Mesodermal cell (in vitro differentiated cells): ENCODE measurements at regions not wholly inside any gene's neighbourhood (a gene's known extent, or its start where the extent isn't known, plus 50 kb on each side); places are given as distances from the start of the nearest gene placed in this dataset.

Source experiments
- H3K27ac ChIP-seq: 2 replicates; pipeline ENCODE4 v1.7.0; 2013; ENCODE audit warnings: mild to moderate bottlenecking, low read depth, low read length, moderate library complexity; ENCODE audit not compliant: severe bottlenecking
- H3K36me3 ChIP-seq: 2 replicates; pipeline ENCODE4 v1.7.1; 2013; ENCODE audit warnings: mild to moderate bottlenecking, low read length, moderate library complexity; ENCODE audit not compliant: control insufficient read depth, insufficient read depth
- H3K4me1 ChIP-seq: one replicate; pipeline ENCODE4 v1.7.1; 2013; ENCODE audit warnings: mild to moderate bottlenecking, low read length; ENCODE audit not compliant: insufficient read depth, control insufficient read depth, poor library complexity, severe bottlenecking
- H3K4me3 ChIP-seq: 2 replicates; pipeline ENCODE4 v1.7.0; 2013; ENCODE audit warnings: low read length, control low read depth, mild to moderate bottlenecking; ENCODE audit not compliant: insufficient read depth, poor library complexity, severe bottlenecking; ENCODE audit errors: extremely low read depth
- H3K9me3 ChIP-seq: 2 replicates; pipeline ENCODE4 v1.7.1; 2013; ENCODE audit warnings: mild to moderate bottlenecking, low read length, moderate library complexity; ENCODE audit not compliant: control insufficient read depth
- WGBS, 2 experiments: methylation state at CpG; one replicate each; pipeline ENCODE4 v1.1.5; 2013; ENCODE audit warnings: missing lambda C conversion rate in 2 of 2; ENCODE audit not compliant: insufficient coverage in 2 of 2; 5-methylcytosine and 5-hydroxymethylcytosine counted together

DNA sequence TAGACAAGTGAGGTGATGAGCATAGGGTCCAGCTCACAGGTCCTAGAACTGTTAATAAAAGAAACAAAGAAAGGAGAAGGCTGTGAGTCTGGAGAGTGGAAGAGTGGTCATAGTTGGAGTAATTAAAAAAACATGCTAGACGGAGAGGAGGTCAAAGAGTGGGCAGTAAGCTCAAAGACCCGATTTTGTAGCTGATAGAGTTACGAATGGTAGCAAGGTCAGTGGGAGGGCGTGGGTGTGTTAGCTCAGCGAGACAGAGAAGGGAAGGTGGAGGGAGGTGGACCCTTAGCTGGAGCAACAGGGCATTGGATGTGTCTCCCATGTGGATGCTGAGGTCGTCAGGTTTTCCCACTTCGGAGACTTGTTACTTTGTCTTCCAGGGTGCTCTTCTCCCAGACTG, 431.7 kb downstream of the CDH26 start:
- no peaks in the 10 kb centered on the region for H3K4me1 ChIP-seq
- H3K27ac ChIP-seq, result no peak overlapping the region
- H3K9me3 ChIP-seq, result no peaks in the 10 kb centered on the region
- no peaks in the 10 kb centered on the region for H3K36me3 ChIP-seq
- H3K4me3 ChIP-seq, result no peak overlapping the region
- 84 to 86% methylated on average over 7 of the region's 7 CpGs for WGBS, 2 experiments

- Histone ChIP-seq H3K9me3 (no peaks in the 10 kb centered on the region), H3K4me1 (no peaks in the 10 kb centered on the region), H3K27ac (no peak overlapping the region), H3K4me3 (no peak overlapping the region), H3K36me3 (no peaks in the 10 kb centered on the region)
- 70 to 79% methylated on average over 2 of the region's 3 CpGs for WGBS, 2 experiments
Observed at GRCh38 chr20:60395991-60396390, 437.8 kb downstream of the CDH26 start.

- Histone ChIP-seq H3K4me3 (no peak overlapping the region), H3K4me1 (no peaks in the 10 kb centered on the region), H3K9me3 (no peaks in the 10 kb centered on the region), H3K36me3 (no peaks in the 10 kb centered on the region), H3K27ac (no peak overlapping the region)
- WGBS, 2 experiments, result no CpG with 5 or more reads among the region's 1 CpG
Observed at GRCh38 chr20:60400567-60400966, 442.3 kb downstream of the CDH26 start.

DNA sequence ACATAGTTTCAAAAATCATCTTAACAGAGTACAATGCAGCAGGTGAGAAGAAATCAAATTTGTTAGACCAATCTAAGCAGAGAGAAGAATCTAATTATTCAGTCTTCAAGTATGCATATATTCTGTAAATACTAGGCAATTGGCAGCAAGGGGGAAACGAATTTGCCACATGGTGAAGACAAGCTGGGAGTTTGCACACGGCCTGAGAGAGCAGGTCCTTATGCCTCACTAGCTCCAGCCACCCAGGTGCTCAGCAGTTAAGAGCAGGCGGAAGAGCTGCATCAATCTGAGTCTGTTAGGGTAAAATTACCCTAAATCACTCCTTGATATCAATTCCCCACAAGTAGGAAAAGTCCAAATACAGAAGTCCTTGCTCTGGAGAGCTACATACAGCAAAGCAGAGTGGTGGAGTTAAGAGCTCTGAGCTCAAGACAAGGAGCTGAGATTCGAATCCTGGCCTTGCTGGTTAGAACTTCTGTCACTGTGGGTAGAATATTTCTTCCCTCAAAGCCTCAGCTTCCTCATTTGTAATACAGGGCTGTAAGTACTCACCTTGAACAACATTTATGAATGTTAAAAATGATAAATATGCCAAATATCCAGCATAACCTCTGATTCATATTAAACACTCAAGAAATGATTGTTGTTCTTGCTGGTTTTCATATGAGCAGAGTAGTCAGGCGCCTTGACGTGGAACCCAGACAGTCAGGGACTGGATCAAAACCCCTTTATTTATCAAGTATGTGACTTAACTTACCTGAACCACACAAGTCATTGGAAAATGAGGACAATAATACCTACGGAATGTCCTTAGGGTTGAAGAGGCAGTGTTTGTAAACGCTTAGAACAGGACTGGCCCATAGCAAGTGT, 444.2 kb downstream of the CDH26 start:
- Histone ChIP-seq H3K4me3 (no peak overlapping the region), H3K27ac (no peak overlapping the region), H3K9me3 (no peaks in the 10 kb centered on the region), H3K36me3 (no peaks in the 10 kb centered on the region), H3K4me1 (no peaks in the 10 kb centered on the region)
- WGBS, 2 experiments, result 80 to 84% methylated on average over 1 to 7 of the region's 8 CpGs

- WGBS, 2 experiments, result 78 to 91% methylated on average over 7 of the region's 8 CpGs
- Histone ChIP-seq H3K36me3 (no peaks in the 10 kb centered on the region), H3K4me1 (peaks cover 2% of the 10 kb centered on the region), H3K4me3 (no peak overlapping the region), H3K27ac (no peak overlapping the region), H3K9me3 (peaks cover 2% of the 10 kb centered on the region)
Observed at GRCh38 chr20:60403105-60403741, 445.0 kb downstream of the CDH26 start.

- Histone ChIP-seq H3K36me3 (no peaks in the 10 kb centered on the region), H3K4me1 (peaks cover 2% of the 10 kb centered on the region), H3K27ac (no peak overlapping the region), H3K9me3 (peaks cover 5% of the 10 kb centered on the region), H3K4me3 (no peak overlapping the region)
- WGBS, 2 experiments, result 68 to 80% methylated on average over 5 to 6 of the region's 10 CpGs
Observed at GRCh38 chr20:60407011-60407771, 449.0 kb downstream of the CDH26 start.

DNA sequence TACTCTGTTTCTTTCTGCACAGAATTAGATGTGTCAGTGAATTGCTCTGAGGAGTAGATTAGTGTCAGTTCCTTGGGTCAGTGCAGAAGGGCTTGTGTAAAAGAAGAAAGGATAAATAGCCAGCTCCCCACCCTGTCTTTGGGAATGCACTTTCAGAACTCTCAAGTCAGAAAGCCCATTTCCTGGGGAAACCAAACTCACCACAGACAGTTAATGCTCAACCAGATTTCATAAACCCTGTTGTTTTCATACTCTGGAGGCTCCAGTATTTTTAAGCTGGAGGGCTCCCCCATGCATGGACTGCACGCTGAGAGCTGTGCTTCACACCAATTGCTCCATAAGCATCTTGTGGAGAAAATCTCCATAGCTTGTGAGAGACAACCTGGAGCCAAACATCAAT, 449.7 kb downstream of the CDH26 start:
- H3K4me3 ChIP-seq, result no peak overlapping the region
- H3K36me3 ChIP-seq, result no peaks in the 10 kb centered on the region
- 100% methylated on average over 1 of the region's 1 CpG; no CpG with 5 or more reads in 1 of the 2 experiments for WGBS, 2 experiments
- H3K27ac ChIP-seq, result no peak overlapping the region
- peaks cover 5% of the 10 kb centered on the region for H3K9me3 ChIP-seq
- peaks cover 2% of the 10 kb centered on the region for H3K4me1 ChIP-seq

DNA sequence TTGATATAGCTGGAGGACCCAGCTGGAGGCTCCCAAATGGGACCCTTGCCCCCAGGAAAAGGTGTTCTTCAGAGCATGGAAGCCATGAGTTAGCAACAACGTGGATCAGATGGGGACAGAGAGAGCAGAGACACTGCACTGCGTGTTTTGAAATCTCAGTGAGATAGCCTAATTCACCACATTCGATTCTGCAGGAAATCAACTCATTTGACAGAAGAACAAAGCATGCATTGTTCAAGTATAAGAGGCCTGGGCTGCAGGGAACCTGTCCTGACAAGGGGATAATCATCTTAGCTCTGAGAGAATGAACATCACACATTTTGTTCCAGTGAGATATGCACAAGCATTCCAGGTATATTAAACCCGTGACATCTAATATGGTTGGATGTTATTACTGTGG, 450.2 kb downstream of the CDH26 start:
- Histone ChIP-seq H3K4me1 (peaks cover 2% of the 10 kb centered on the region), H3K4me3 (no peak overlapping the region), H3K36me3 (no peaks in the 10 kb centered on the region), H3K27ac (no peak overlapping the region), H3K9me3 (peaks cover 5% of the 10 kb centered on the region)
- WGBS, 2 experiments, result 92 to 97% methylated on average over 3 of the region's 4 CpGs

DNA sequence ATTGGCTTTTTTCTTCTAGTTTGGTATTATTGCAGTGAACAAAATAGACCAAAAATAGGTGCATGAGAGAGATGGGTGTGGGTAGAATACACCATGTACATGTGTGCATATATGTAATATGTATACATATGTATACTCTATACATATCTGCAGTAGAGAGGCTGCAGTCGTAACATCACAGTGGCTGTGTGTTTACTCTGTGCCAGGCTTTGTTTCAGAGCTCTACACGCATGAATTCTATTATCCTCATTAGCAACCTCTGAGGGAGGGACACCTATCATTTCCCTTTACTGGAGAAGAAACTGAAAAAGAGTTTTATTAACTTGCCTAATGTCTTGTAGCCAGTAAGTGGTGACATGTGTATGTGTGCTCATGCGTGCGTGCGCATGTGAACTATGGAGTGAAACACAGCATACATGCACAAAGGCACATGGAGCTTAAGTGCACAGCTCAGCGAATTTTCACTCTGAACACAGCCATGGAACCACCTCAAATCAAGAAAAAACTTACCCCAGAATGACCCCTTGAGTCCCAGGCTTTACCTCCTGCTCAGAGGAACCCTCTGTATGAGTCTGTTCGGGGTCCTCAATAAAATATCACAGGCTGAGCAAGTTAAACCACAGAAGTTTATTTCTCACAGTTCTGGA, 452.5 kb downstream of the CDH26 start:
- H3K4me1 ChIP-seq, result peaks cover 2% of the 10 kb centered on the region
- no peak overlapping the region for H3K27ac ChIP-seq
- 73 to 81% methylated on average over 3 to 4 of the region's 7 CpGs for WGBS, 2 experiments
- H3K9me3 ChIP-seq, result peaks cover 5% of the 10 kb centered on the region
- no peaks in the 10 kb centered on the region for H3K36me3 ChIP-seq
- no peak overlapping the region for H3K4me3 ChIP-seq

DNA sequence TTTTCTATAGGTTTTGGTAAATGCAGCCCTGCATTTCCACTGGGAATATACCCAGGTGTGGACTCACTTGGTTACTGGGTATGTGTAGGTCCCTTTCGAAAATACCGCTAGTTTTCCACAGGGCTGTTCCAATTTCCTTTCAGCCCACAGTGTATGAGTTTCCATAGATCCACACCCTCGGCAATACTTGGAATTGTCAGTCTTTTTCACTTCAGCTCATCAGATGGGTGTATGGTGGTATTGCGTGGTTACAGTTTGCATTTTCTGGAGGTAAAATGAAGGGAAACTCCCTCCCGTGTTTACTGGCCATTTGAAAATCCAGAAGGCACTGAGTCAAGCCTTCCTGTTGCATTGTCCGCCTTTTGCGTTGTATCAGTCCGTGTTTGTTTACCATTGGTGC, 453.6 kb downstream of the CDH26 start:
- H3K4me1 ChIP-seq, result peaks cover 2% of the 10 kb centered on the region
- H3K4me3 ChIP-seq, result no peak overlapping the region
- peaks cover 5% of the 10 kb centered on the region for H3K9me3 ChIP-seq
- 90 to 92% methylated on average over 6 to 8 of the region's 8 CpGs for WGBS, 2 experiments
- no peak overlapping the region for H3K27ac ChIP-seq
- H3K36me3 ChIP-seq, result no peaks in the 10 kb centered on the region
